ENCODE measurements at regions not wholly inside any gene's neighbourhood (a gene's known extent, or its start where the extent isn't known, plus 50 kb on each side); places are given as distances from the start of the nearest gene placed in this dataset.

DNA sequence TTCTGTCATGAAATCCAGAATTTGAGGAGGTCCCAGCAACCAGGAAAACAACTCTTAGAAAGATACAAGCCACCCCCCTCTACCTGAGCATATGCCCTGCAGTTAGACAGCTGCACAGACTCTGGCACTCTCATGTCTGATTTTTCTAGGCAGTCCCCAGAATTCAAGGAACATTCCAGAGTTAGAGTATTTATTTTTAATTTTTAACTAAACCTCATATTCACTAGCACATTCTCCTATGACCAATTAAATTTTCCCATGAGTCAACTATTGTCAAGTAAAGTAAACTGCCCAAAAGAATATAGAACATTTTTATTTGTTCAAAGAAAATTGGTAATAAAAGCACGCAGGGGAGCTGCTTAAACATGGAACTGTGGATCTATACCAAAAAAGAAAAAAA lies 490.5 kb upstream of the SEMA6A start:
- TF ChIP-seq CTCF (IDR thresholded peaks at IDR 0.05; ENCODE audit: low read depth, low read length, poor library complexity, severe bottlenecking) (no peak), EZH2phosphoT487 (IDR thresholded peaks at IDR 0.05; ENCODE audit: borderline replicate concordance, low read length) (no peak)
